Brain microvascular endothelial cell (primary cell): ENCODE measurements at regions not wholly inside any gene's neighbourhood (a gene's known extent, or its start where the extent isn't known, plus 50 kb on each side); places are given as distances from the start of the nearest gene placed in this dataset.

Experiments
- DNase-seq: peaks from one replicate; pipeline ENCODE4 v3.0.0-alpha.2; 2020
- H3K27ac ChIP-seq: fragments of 250-450 bp; sonication (Bioruptor Pico); 2 replicates; pipeline ENCODE4 v1.5.1; 2020; ENCODE audit warnings: mild to moderate bottlenecking, moderate library complexity
- H3K27me3 ChIP-seq: fragments of 250-450 bp; sonication (Bioruptor Pico); replicated peaks from 2 replicates; pipeline ENCODE4 v1.5.1; 2020; ENCODE audit warnings: mild to moderate bottlenecking
- H3K36me3 ChIP-seq: fragments of 250-450 bp; sonication (Bioruptor Pico); replicated peaks from 2 replicates; pipeline ENCODE4 v1.5.1; 2020; ENCODE audit warnings: mild to moderate bottlenecking
- H3K4me3 ChIP-seq: 2 replicates; pipeline ENCODE4 v1.5.1; 2011; ENCODE audit warnings: low read depth, mild to moderate bottlenecking, control low read depth, low read length, moderate library complexity
- in situ Hi-C: cut with HindIII; loops from 2 replicates; pipeline ENCODE4 v1.10.0; 2017; ENCODE audit warnings: low sequenced_read_pairs, low pct_ligation_motif_present
- TF ChIP-seq, protein P1 (sequence below): IDR thresholded peaks from 2 replicates; pipeline ENCODE4 v1.5.1; 2011; ENCODE audit warnings: low read depth, mild to moderate bottlenecking, moderate library complexity, low read length, control low read depth, inconsistent platforms; ENCODE audit errors: missing control alignments

DNA sequence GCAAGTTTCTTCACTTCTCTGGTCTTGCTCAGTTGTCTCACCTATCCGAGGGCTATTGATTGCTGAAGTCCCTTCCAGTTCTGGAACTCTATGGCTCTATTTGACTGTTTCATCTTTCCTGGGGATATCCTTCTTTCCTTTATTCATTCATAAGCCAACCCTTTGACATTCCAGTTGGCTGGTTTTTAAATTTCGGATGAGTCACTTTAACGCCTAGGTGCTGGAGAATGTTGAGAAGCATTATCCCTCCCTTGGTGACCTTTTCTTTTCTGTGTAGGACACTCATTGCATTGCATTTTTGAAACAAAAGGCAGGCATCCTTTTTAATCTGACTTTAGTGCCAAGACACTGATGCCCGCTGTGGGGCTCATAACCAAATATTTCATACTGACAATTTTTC lies 307.1 kb downstream of the TSN start:
- in situ Hi-C loops: no loop called here
- Histone ChIP-seq H3K4me3 (no peak overlapping the region), H3K27me3 (no peaks in the 10 kb centered on the region), H3K27ac (no peak overlapping the region), H3K36me3 (no peaks in the 10 kb centered on the region)
- TF ChIP-seq, protein P1, sequence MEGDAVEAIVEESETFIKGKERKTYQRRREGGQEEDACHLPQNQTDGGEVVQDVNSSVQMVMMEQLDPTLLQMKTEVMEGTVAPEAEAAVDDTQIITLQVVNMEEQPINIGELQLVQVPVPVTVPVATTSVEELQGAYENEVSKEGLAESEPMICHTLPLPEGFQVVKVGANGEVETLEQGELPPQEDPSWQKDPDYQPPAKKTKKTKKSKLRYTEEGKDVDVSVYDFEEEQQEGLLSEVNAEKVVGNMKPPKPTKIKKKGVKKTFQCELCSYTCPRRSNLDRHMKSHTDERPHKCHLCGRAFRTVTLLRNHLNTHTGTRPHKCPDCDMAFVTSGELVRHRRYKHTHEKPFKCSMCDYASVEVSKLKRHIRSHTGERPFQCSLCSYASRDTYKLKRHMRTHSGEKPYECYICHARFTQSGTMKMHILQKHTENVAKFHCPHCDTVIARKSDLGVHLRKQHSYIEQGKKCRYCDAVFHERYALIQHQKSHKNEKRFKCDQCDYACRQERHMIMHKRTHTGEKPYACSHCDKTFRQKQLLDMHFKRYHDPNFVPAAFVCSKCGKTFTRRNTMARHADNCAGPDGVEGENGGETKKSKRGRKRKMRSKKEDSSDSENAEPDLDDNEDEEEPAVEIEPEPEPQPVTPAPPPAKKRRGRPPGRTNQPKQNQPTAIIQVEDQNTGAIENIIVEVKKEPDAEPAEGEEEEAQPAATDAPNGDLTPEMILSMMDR: no peak
- DNase-seq: no peak

DNA sequence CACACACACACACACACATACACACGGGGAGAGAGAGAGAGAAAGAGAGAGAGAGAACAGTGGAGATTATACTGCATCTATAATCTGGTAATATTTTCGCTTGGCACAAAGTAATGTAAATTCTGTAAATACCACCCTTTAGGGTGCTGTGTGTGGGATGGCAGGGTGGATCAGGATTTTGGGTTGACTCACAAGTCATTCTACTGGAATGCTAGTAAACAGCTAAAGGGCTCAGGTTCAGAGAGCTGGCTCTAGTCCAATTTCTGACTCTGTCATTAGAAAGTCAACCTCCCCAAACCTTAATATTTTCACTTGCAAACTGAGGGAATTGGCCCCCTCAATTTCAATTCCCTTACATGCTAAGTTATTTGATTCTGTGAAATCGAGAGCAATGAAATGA lies 308.3 kb downstream of the TSN start:
- Histone ChIP-seq H3K4me3 (no peak overlapping the region), H3K27ac (no peak overlapping the region), H3K27me3 (no peaks in the 10 kb centered on the region), H3K36me3 (no peaks in the 10 kb centered on the region)
- TF ChIP-seq, protein P1: no peak
- in situ Hi-C loops: no loop called here
- no peak for DNase-seq

DNA sequence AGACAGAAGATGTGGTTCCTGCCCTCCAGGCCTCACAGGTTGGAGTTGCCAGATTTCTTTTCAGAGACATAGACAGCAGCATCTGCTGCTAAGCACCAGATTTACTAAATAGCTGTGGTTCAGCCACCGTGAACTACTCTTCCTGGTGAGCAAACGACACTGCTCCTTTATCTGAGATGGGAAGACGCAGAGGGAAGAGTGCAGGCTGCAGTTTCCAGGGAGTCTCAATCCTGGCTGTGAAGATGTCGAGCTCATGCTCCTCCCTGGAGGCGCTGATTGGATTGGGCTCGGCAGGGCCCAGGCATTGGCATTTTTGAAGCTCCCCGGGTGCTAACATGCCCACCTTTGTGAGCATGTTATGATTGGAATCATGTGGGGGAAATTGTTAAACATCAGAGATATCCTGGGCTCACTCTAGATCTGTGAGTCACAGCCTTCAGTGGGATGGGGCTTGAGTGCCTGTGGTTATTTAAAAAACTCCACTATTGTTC lies 314.8 kb downstream of the TSN start:
- Histone ChIP-seq H3K27me3 (no peaks in the 10 kb centered on the region), H3K27ac (no peak overlapping the region), H3K4me3 (no peak overlapping the region), H3K36me3 (no peaks in the 10 kb centered on the region)
- peak; percentile 33 for DNase-seq
- TF ChIP-seq, protein P1: no peak
- in situ Hi-C loops: no loop called here

DNA sequence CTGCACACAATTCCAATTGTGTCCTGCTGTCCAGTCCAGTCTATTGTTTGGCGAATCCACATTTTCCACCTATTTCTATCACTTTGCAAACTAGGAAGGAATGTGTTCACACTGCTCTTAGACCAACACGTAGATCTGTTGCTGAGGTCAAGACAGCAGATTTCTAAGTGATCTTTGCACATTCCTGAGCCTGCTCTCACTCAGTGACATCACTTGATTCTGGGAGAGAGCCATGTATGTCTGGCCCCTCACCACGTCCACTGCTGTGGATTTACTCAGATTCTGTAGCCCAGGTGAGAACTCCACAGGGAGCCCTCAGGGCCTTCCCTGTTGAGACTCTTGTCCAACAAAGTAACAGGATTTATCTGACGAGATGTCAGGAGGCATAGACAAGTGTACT lies 317.2 kb downstream of the TSN start:
- Histone ChIP-seq H3K27me3 (no peaks in the 10 kb centered on the region), H3K36me3 (no peaks in the 10 kb centered on the region), H3K4me3 (no peak overlapping the region), H3K27ac (no peak overlapping the region)
- peak; percentile 41 for DNase-seq
- in situ Hi-C loops: no loop called here
- TF ChIP-seq, protein P1: no peak

DNA sequence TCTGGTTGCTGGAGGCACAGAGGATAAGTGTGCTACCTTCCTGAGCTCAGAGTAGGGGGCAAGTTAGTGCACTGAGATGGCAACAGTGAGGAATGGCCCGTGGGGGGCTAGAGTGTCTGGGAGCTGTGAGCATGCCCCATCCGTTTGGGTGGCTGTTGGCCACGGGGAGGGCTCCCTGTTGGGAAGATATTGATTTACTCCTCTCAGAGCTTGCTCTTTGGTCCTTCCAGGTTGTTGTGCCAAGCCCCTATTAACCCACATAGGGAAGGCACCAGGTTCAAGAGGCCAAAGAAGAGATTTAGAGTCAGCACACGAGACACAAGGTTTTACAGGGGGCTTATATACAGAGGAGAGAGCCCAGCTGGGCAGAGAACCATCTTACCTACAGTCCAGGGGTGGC lies 318.8 kb downstream of the TSN start:
- in situ Hi-C loops: no loop called here
- H3K4me3 ChIP-seq: no peak overlapping the region
- TF ChIP-seq, protein P1: no peak

DNA sequence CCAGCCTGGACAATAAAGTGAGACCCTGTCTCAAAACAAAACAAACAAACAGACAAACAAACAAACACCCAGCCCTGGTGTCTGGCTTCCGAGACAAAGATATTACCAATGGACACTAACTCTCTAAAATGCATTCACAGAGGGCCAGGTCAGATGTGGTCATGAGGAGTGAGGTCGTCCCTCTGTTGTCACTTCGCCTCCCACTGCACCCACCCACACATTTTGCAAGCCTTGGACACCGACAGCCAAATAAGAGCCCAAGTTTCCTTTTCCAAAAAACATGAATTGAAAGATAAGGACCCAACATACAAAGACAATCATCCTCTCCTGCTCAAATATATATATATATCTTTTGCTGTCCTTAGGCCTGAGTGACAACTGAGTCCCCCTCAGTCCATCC lies 319.9 kb downstream of the TSN start:
- Histone ChIP-seq H3K27ac (no peak overlapping the region), H3K36me3 (no peaks in the 10 kb centered on the region), H3K4me3 (no peak overlapping the region), H3K27me3 (no peaks in the 10 kb centered on the region)
- DNase-seq: no peak
- in situ Hi-C loops: no loop called here
- TF ChIP-seq, protein P1: no peak

More for the DNA sequence above, 318.8 kb downstream of the TSN start:
- Histone ChIP-seq H3K36me3 (no peaks in the 10 kb centered on the region), H3K27me3 (no peaks in the 10 kb centered on the region), H3K27ac (no peak overlapping the region)
- DNase-seq: no peak
